HG03095 (cell line): ENCODE measurements at regions not wholly inside any gene's neighbourhood (a gene's known extent, or its start where the extent isn't known, plus 50 kb on each side); places are given as distances from the start of the nearest gene placed in this dataset.

ENCODE experiments used
- ATAC-seq: cut with Tn5 transposase; IDR thresholded peaks from one replicate; pipeline ENCODE4 v1.9.1; 2021; ENCODE audit warnings: moderate library complexity; ENCODE audit not compliant: unreplicated experiment

DNA sequence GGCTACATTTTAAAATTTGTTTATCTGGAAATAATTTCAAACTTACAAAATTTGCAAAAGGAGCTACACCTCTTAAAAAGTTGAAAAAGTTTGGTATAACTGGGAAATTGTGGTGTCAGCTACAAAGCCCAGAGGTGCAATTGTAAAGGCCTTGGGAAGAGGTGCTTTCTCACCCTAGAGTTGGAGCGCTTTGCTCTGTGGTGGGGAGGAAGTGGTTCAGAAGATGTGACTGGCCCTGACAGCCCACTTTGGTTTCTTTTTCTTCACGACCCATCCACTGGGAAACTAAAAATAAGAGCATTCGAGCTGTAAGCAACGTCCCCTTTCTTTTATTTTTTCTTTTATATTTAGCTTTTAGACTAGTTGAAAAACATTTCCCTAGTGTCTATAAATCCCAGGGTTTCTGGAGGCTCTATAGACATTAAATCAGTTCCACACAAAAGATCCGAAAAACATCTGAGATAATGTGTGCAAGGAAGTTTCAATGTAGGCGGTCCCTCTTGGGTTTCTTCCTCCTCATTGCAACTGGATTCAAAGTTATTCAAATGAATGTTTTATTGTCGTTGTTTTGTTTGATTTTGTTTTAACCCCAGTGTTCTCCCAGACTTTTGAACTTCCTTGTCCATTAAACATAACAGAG, 397.8 kb downstream of the KIF16B start:
- ATAC-seq: peak; percentile 89

DNA sequence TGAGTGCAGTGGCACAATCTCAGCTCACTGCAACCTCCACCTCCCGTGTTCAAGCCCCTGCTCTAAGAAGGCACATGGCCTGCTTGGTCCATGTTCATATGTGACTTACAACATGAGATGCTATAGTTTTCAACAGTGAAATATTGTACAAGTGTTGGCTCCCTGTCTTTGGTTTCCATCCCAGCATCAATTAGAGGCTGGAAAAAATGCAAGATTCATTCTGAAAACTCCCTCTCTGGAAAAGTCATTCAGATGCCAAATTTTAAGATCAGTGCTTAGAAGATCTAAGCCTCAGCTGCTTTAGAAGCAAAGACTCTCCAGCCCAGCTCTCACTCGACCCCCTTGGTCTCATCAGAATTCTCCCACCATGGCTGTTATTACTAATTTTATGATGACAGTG, 398.9 kb downstream of the KIF16B start:
- ATAC-seq: no peak

GRCh38 chr20:16173044-16173443, 400.2 kb downstream of the KIF16B start:
- no peak for ATAC-seq

DNA sequence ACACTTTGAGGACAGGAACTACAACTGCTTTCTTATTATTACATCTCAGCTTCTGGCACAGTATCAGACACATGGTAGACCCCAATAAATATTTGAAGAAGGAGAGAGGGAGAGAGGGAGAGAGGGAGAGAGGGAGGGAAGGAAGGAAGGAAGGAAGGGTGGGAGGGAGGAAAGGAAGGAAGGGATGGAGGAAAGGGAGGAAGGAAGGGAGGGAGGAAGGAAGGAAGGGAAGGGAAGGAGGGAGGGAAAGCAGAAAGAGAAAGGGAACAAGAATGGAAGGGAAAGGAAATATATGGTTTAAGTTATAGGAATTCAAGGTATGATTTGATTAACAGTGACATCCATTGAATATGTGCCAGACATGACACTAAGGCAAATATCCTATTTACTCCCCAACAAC, 402.1 kb downstream of the KIF16B start:
- ATAC-seq: no peak

GRCh38 chr20:16170406-16170971, 402.8 kb downstream of the KIF16B start:
- no peak for ATAC-seq

GRCh38 chr20:16167423-16168130, 405.7 kb downstream of the KIF16B start:
- no peak for ATAC-seq

DNA sequence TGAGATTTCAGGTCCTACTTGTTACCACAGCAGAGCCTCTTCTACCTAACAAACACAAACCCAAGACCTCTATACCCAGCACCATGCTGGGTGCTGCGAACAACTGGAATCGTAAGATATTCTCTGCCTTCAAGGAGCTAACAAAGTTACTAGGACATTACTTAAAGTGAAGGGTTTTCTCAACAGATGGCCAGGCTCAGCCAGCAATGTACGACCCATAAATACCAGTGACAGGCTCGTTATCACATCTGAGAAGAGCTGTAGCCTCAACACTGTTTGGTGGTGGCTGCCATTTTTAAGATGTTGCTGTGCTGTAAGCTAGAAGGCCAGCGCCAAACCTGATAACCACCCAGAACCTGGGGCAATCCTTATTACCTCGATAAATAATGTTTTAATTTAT, 406.5 kb downstream of the KIF16B start:
- no peak for ATAC-seq

- peak; percentile 47 for ATAC-seq
These were observed 414.3 kb downstream of the KIF16B start for GRCh38 chr20:16158976-16159286.

- peak; percentile 84 for ATAC-seq
These were observed 414.9 kb downstream of the KIF16B start for GRCh38 chr20:16158090-16158975.

DNA sequence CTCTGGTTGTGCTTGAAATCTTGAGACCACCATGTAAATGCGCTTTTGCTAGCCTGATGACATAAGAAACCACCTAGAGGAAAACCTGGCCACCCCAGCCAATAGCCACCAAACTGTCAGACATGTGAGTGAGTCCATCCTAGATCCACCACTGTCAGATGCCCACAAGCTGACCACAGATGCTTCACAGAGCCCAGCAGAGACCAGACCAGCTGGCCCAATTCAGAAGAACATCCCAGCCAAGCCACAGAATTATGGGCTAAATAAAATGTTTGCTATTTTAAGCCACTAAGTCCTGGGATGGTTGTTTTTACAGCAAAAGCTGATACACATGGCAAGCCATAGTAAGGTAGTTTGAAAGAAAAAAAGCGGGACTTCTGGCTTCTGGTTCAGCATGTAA, 425.3 kb downstream of the KIF16B start:
- ATAC-seq: no peak

- no peak for ATAC-seq
These were observed 426.0 kb downstream of the KIF16B start for GRCh38 chr20:16147216-16147615.

DNA sequence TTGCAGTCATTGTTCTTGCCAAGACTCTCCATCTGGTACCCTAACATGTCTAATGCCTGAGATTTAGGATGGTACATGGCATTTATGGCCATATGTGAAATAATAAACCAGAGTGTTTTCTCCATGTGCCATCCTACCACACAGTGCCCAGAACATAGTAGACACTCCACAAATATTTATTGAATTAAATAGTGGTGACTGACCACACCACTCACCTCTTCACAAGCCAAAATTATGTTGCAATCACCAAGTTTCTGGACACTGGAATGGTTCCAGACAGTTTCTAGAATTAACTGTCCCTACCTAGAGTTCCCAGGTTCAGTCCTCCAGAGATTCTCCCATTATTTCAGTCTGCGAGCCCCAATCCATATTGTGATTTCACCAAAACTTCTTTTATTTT, 427.3 kb downstream of the KIF16B start:
- ATAC-seq: no peak

- no peak for ATAC-seq
These were observed 429.7 kb downstream of the KIF16B start for GRCh38 chr20:16143596-16143995.

DNA sequence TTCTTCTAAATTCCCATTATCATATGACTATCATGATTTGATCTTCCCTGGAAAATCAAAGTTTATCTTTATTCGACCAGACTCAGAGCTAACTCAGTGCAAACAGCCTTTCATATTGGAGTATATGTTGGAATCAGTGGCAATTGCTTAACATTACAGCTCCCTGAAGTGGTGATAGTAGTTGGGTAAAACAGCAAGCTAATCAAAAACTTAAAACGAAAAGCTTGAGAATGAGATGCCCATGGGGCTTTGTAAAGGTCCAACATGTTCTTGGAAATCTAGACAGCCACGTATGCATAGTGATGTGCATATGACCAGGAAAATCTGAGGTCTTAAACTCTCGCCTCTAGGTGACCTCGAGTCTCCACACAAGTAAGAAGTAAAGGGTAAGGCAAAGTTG, 437.6 kb downstream of the KIF16B start:
- ATAC-seq: no peak

GRCh38 chr20:16132036-16132798, 441.0 kb downstream of the KIF16B start:
- no peak for ATAC-seq

DNA sequence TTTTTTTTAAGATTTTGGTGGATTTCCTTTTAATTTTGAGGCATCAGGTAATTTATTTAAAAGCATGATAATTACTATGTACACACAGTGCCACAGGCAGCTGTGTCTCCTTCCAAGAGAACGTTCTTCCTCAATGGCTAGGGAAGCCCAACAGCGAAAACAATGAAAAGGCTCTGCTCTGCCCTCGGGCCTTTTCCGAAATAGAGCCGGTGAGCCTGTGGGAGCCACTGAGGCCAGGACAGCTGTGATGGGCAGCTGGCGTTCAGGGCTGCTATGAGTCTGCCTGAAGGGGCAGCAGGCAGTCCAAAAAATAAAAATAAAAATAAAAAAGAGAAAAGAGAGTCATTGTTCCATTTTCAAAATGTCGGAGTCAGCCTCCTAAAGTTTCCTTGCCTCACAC, 443.8 kb downstream of the KIF16B start:
- ATAC-seq: no peak

DNA sequence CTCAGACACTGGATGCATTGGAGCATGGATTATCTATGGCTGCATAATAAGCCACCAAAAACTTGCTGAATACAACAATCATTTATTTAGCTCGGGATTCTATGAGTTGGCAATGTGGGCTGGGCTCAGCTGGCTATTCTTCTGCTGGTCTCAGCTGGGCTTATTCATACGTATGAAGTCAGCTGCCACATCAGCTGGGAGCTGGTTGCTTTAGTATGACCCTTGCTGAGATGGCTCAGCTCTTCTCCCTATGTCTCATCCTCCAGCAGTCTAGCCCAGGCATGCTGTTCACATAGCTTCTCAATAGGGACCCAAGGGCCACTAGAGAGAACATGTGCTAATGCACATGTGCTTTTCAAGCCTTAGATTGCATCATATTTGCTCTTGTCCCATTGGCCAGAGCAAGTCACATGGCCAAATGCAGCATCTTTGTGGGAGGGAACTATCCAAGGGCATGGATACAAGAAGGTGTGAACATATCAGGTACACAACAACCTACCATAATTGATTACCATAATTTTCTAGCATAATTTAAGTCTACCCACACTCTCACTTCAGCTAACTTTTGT, 444.6 kb downstream of the KIF16B start:
- ATAC-seq: no peak

DNA sequence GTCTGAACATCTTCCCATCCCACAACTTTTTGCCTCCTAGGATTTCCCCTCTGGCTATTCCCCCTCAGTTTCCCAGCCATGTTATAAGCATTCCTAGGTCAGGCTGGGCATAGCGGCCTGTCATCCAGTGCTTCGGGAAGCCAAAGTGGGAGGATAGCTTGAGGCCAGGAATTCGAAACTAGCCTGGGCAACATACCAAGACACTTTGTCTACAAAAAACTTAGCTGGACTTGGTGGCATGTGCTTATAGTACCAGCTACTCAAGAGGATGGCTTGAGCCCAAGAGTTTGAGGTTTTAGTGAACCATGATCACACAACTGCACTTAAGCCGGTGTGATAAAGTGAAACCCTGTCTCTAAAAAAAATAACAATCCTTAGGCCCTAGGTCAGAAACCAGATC, 447.4 kb downstream of the KIF16B start:
- ATAC-seq: no peak

GRCh38 chr20:16124911-16125776, 448.1 kb downstream of the KIF16B start:
- no peak for ATAC-seq

DNA sequence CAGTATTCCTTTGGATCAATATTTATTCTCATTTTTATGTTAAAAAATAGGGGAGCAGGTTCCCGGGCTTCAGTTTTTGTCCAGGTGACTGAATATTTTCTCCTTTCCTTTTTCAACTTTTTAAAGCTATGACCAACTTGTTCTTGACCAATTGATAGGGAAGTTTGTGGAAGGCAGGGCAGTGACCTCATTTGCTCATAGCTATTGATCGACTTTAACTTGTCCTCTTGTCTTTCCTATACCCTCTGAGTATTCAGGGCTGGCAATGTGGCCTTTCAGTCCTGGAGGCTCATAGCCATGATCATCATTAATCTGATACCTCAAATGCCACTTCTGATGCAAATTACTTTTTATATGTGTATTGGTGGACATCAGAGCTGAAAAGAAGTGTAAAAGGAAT, 448.8 kb downstream of the KIF16B start:
- ATAC-seq: no peak
